ENCODE measurements at regions not wholly inside any gene's neighbourhood (a gene's known extent, or its start where the extent isn't known, plus 50 kb on each side); places are given as distances from the start of the nearest gene placed in this dataset.
"Not testable (repeated sequence)": the region's sequence is repeated elsewhere in the genome, so short reads cannot be mapped to it uniquely, and the experiment has no call there.

GRCh38 chr5:25458628-25459027, 813.9 kb upstream of the CDH10 start:
- Mint-ChIP-seq H3K4me1 (peaks cover 11% of the 10 kb centered on the region), H3K9me3 (peaks cover 9% of the 10 kb centered on the region), H3K4me3 (no peak overlapping the region), H3K27ac (no peak overlapping the region), H3K36me3 (ENCODE audit: low read depth) (no peaks in the 10 kb centered on the region), H3K27me3 (ENCODE audit: low read depth, poor library complexity) (no peaks in the 10 kb centered on the region)
- TF ChIP-seq, protein P1, sequence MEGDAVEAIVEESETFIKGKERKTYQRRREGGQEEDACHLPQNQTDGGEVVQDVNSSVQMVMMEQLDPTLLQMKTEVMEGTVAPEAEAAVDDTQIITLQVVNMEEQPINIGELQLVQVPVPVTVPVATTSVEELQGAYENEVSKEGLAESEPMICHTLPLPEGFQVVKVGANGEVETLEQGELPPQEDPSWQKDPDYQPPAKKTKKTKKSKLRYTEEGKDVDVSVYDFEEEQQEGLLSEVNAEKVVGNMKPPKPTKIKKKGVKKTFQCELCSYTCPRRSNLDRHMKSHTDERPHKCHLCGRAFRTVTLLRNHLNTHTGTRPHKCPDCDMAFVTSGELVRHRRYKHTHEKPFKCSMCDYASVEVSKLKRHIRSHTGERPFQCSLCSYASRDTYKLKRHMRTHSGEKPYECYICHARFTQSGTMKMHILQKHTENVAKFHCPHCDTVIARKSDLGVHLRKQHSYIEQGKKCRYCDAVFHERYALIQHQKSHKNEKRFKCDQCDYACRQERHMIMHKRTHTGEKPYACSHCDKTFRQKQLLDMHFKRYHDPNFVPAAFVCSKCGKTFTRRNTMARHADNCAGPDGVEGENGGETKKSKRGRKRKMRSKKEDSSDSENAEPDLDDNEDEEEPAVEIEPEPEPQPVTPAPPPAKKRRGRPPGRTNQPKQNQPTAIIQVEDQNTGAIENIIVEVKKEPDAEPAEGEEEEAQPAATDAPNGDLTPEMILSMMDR (IDR thresholded peaks at IDR 0.05) = no peak
- DNase-seq = no peak

DNA sequence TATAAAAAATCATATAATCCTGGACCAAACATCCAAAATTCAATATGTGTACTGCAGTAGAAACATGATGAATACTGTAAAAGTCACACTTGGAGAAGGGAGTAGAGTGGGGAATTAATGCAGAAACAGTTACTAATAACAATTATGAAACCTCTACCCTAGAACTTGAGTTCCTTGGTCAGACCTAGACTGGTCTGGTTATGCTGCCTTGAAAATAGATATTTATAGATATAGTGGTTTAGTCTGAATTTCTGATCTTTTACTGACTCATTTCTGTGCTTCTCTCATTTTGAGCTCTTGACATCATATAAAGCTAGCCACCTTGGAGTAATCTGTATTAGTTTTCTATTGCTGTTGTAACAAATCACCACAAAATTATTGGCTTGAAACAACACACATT, 808.7 kb upstream of the CDH10 start:
- DNase-seq = no peak
- H3K27ac Mint-ChIP-seq = no peak overlapping the region
- H3K9me3 Mint-ChIP-seq = no peaks in the 10 kb centered on the region
- TF ChIP-seq, protein P1 (IDR thresholded peaks at IDR 0.05) = no peak
- no peak overlapping the region for H3K4me3 Mint-ChIP-seq
- peaks cover 8% of the 10 kb centered on the region for H3K4me1 Mint-ChIP-seq
- H3K36me3 Mint-ChIP-seq (ENCODE audit: low read depth) = no peaks in the 10 kb centered on the region
- H3K27me3 Mint-ChIP-seq (ENCODE audit: low read depth, poor library complexity) = no peaks in the 10 kb centered on the region

DNA sequence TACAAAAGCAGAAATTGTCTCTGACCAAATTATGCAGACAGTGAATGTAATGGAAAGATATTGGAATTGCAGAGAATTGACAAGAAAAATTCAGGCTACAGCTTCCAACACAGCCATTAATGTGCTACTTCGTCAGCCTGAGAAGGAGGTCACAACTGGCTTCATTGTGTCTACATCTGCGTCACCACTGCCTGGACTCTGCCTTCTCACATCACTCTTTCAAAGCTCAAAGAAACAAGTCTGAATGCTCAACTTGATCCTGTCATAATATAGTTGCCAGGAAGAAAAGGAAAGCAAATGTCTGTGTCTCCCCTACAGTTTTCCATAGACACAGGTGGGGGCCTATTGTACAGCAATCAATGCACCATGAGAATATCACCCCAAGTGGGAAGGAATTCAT, 806.5 kb upstream of the CDH10 start:
- Mint-ChIP-seq H3K27ac (no peak overlapping the region), H3K36me3 (ENCODE audit: low read depth) (no peaks in the 10 kb centered on the region), H3K4me1 (peaks cover 16% of the 10 kb centered on the region)

GRCh38 chr5:25448646-25449045, 803.9 kb upstream of the CDH10 start:
- H3K4me1 Mint-ChIP-seq = peaks cover 43% of the 10 kb centered on the region
- H3K9me3 Mint-ChIP-seq = no peaks in the 10 kb centered on the region
- no peaks in the 10 kb centered on the region for H3K27me3 Mint-ChIP-seq (ENCODE audit: low read depth, poor library complexity)
- H3K36me3 Mint-ChIP-seq (ENCODE audit: low read depth) = no peaks in the 10 kb centered on the region
- peak overlapping the region; percentile 92 for H3K27ac Mint-ChIP-seq
- no peak overlapping the region for H3K4me3 Mint-ChIP-seq
- DNase-seq = no peak
- TF ChIP-seq, protein P1 (IDR thresholded peaks at IDR 0.05) = no peak

More for the DNA sequence above, 806.5 kb upstream of the CDH10 start:
- Mint-ChIP-seq H3K27me3 (ENCODE audit: low read depth, poor library complexity) (no peaks in the 10 kb centered on the region), H3K9me3 (no peaks in the 10 kb centered on the region), H3K4me3 (no peak overlapping the region)
- TF ChIP-seq, protein P1 (IDR thresholded peaks at IDR 0.05) = no peak
- DNase-seq = no peak

GRCh38 chr5:25448190-25448621, 803.4 kb upstream of the CDH10 start:
- Mint-ChIP-seq H3K9me3 (no peaks in the 10 kb centered on the region), H3K27ac (peak overlapping the region; percentile 92), H3K4me3 (peak overlapping the region; percentile 14), H3K27me3 (ENCODE audit: low read depth, poor library complexity) (no peaks in the 10 kb centered on the region), H3K4me1 (peaks cover 44% of the 10 kb centered on the region), H3K36me3 (ENCODE audit: low read depth) (no peaks in the 10 kb centered on the region)
- TF ChIP-seq, protein P1 (IDR thresholded peaks at IDR 0.05) = no peak
- peak; percentile 8 for DNase-seq

DNA sequence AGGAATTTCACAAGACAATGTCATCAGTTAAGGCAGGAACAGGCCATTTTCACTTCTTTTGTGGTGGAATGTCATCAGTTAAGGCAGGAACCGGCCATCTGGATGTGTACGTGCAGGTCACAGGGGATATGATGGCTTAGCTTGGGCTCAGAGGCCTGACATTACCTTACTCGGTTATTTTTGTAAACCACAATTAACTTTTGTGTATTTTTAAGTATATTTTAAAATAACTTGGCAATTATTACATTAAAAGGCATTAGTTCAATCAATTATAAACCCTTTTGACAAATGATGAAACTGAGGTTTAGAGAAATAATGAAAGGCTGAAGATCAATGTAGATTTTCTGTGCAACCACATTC, 801.3 kb upstream of the CDH10 start:
- peak overlapping the region; percentile 86 for H3K4me3 Mint-ChIP-seq
- H3K27me3 Mint-ChIP-seq (ENCODE audit: low read depth, poor library complexity); H3K36me3 Mint-ChIP-seq (ENCODE audit: low read depth); DNase-seq; H3K9me3 Mint-ChIP-seq: not testable (repeated sequence)
- peaks cover 59% of the 10 kb centered on the region for H3K4me1 Mint-ChIP-seq
- peak overlapping the region; percentile 99 for H3K27ac Mint-ChIP-seq

DNA sequence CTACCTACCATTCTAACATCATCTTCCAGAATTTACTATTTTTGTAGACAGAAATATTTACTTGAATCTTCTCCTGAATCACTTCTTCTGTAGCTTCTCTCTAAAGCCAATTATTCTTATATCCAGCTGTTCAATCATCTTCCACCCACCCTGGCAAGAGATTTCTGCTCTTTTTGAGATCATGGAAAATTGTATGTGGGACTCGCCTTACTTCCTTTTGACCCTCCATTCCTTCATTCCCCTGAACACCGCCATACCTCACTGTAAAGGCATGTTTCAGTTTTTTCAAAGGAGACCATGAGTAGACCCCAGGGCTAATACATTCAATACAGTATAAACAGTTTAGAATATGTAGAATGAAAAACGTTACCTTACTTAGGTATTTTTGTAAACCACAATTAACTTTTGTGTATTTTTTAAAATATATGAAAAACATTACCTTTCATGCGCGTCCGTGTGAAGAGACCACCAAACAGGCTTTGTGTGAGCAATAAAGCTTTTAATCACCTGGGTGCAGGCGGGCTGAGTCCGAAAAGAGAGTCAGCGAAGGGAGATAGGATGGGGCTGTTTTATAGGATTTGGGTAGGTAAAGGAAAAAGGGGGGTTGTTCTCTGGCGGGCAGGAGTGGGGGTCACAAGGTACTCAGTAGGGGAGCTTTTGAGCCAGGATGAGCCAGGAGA, 800.7 kb upstream of the CDH10 start:
- not testable (repeated sequence) for H3K27me3 Mint-ChIP-seq (ENCODE audit: low read depth, poor library complexity); H3K9me3 Mint-ChIP-seq; DNase-seq; H3K36me3 Mint-ChIP-seq (ENCODE audit: low read depth)
- peaks cover 61% of the 10 kb centered on the region for H3K4me1 Mint-ChIP-seq
- peak overlapping the region; percentile 86 for H3K4me3 Mint-ChIP-seq
- H3K27ac Mint-ChIP-seq = peak overlapping the region; percentile 99
